NCI-H1694 treated with DMSO at 0.1 percent for 48 hours (cell line): ENCODE measurements at regions not wholly inside any gene's neighbourhood (a gene's known extent, or its start where the extent isn't known, plus 50 kb on each side); places are given as distances from the start of the nearest gene placed in this dataset.

Source experiments
- DNase-seq: peaks from one replicate; lab custom pipeline; 2025; lab: John Stamatoyannopoulos, UW

DNA sequence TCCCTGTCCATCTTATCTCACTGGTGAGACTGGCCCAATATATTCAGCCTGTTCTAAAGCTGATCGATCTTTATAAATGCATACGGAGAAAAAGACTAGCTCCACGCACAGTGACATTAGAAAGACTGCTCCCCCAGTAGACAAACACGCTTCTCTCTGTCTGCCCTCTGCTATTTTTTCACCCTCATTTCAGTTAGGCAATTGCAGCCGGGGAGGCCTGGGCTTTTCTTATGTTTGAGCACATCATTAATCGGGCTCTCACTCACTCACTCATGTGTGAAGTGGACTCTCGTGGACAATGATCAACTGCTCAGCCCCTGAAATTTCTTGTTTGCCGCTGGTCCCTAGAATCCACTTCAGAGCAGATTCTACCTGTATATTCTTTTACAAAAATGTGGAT, 824.7 kb upstream of the TENM3 start:
- DNase-seq: no peak

DNA sequence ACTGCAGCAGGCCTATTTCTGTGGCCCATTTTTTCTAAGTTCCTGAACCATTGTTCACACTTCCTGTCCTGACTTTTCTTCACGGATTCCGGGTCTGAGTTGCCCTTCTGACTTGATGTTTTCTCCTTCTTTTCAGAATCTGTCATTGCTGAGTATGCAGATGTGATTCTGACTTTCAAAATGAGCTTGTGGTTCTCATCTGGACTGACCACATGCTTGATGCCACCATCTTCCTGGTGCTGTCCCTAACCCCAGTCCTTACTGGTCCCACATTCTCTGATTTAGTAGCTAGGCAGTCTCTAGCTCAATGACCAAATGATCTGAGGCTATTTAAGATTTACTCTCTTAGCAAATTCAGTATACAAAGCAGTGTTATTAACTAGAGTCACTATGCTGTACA, 822.3 kb upstream of the TENM3 start:
- DNase-seq: no peak

DNA sequence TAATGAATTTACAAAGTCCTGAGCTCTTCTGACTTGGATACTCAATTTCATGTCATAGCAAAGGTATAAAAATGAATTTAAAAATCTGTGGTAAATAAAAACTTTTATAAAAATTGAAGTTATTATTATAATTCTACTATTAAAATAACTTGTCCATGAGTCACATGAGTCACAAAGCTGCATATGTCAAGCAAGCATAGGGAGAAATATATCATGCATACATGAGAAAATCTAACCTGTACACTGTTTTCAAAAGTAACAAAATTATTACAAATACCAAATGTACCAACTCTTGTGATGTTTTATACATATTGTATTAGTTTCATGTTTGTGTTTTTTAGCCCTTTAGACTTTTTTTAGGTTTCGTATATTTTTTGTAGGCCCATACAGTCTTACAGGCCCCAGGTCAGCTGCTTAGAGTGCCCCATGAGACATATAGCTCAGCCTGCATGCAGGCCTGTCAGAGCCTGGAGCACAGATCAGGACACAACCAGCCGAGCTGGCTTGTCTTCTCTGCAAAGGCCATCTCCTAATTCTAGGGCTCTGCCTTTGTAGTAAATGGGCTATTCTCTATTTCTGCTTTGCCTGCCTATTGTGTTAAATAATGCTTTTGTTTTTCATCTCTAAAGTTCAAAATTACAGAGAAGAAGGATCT, 818.7 kb upstream of the TENM3 start:
- no peak for DNase-seq

DNA sequence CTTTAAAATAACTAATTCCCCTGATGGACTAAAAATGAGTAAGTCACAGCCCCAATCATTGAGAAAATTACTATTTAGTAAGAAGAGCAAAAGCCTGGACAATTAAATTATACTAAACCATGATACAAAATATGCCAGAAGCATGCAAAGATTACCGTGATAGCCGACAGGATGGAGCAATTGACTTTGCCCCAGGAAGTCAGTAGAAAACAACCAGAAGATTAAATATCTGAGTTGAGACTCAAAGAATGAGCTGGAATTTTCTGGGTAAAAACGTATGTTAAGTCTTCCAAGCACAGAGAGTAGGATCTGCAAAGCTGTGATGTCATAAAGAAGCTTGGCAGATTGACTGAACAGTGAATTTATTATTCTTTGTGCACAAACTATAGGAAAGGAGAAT, 816.1 kb upstream of the TENM3 start:
- no peak for DNase-seq

DNA sequence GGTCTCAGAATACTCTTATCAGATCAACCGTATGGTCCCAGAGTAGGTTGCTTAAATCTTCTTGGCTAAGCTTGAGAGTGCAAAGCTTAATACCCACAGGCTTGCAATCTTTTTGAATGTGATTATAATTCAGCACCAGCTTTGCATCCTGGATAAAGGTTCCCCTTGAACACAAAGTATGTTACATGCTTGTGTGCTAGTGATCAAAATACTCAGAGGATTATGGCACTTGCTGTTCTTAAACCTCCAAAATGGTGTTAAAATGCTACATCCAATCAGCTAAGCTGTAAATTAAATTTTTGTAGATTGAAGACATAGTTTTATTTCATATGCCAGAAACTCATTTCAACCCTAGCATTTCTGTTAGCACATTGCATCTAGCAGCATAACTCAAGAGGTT, 812.2 kb upstream of the TENM3 start:
- no peak for DNase-seq

DNA sequence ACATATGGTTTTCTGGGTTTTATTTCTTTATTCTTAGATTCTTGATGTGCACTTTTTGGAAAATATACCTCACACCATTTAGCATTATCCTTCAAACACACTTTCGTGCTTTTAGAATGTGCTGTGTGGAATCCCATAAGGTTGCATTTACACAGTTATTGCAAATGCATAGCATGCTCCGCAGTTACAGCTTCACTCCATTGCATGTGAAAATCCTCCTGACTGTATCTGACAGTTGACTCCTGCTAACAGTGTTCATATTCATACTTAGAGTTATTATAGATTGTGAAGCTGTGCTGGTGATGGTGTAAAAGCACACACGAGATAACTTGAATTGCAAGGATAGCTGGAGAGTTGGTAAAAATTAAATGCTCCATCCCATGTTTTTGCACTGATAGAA, 811.5 kb upstream of the TENM3 start:
- no peak for DNase-seq

DNA sequence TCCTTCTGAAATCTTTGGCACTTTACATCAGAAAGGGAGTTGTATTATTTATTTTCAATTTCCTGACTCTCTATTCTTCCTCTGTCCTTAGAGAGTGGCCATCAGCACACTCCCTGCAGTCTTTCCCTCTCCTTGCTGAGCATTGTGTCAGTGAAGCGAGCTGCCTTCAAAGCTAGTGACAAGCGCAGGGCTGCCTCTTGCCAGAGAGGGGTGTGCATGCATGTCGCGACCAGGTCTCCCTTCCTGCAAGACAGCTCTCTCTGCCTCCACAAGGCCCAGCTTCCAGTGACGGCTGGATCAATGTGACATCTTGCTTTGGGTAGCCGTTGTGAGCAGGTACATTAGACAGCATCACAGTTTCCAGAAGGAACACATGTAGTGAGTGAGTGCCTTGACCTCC, 810.9 kb upstream of the TENM3 start:
- no peak for DNase-seq

DNA sequence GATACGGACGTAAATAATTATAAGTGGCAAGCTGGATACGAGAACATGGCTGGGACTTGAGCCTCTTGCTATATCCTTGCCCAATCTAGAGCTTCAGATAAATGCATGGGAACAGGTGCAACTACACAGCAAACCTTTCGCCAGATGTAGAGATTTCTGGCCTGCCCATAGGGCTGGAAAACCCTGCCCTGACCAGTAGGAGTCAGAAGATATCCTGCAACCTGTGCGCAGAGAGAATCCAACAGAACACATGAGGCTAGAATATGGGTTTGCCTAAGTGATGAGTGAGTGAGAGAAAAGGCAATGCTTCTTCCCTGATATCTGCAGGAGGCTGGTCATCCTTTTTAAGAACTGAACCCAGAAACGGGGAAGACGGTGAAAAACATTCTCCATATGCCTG, 805.3 kb upstream of the TENM3 start:
- no peak for DNase-seq

DNA sequence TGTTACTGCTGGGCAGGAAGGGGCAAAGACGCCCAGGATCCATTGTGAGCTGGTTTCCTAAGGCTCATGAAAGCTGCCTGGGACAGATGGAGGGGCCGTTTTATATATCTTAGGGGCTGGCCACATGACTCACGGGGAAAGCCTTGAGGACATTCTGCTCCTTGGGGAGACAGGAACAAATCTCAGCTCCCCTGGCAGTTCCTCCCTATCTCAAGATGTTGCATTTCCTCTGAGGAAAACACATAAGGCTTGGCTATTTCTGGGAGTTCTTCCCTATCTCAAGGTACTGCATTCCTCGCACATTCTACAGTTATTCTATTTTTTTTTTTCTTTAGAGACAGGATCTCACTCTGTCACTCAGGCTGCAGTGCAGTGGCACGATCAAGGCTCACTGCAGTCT, 804.6 kb upstream of the TENM3 start:
- DNase-seq: no peak

DNA sequence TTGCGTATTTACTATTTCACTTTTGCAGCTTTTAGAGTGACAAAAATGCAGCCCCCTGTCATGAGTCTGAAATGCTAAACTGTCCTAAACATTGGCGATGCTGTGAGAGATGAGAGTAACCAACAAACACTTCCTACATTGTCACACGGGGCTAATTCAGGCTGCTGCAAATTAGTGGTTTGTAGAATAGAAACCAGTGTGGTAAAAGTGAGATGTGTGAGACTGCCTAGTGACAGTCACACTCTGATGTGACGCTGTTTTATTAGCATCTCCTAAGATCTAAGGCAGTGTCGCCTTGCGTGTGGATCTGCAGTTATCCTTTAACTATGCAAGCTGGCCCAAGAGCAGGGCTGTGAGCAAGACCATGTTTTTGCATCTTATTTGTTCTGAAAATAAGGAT, 800.2 kb upstream of the TENM3 start:
- DNase-seq: no peak

DNA sequence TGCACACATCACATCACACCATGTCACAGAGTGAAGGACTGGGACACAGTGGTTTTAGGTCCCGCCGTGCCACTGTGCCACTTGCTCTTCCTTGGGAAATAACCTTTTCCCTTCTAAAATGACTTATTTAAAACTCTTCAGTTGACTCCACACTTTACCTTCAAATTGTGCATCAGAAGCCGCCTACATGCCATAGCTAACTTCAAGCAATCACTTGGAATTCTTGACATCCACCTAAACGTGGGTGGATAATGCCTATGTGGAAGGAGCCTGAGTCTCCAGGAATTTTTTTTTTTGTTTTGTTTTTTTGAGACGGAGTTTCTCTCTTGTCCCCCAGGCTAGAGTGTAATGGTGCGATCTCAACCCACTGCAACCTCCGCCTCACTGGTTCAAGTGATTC, 777.4 kb upstream of the TENM3 start:
- no peak for DNase-seq

DNA sequence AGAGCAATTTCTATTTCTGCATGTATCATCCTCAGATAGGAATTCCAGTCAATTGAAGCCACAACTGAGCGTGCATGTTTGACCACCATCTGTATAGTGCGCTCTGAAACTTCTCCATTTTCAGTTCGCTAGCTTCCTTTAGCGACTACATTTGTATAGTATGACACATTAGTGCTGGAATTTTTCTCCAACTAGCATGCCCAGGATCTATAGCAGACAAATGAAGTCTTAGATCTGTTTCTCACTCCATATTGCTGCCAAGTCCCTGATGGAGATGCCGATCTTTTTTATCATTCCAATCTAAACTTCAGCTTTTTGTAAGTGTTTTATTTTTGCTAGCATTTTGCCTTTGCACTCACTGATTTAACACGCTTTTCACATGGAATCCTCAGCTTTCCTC, 774.8 kb upstream of the TENM3 start:
- DNase-seq: no peak

DNA sequence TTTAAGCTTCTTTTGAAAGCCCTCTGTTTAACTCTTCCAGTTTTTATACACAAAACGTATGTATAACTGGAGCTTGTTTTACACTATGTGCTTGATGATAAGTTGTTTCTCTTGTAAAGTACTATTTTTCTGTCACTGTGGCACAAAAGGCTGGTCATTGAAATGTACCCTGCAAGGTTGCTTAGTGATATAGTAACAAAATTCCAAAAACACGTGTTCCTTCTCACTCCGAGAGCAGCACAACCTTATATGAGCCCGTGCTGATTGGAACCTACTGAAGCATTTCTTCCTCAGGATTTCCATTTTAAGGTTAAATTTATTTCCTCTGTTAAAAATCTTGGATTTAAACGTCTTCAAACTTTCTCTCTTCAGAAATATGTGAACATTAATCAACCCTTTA, 772.9 kb upstream of the TENM3 start:
- no peak for DNase-seq

DNA sequence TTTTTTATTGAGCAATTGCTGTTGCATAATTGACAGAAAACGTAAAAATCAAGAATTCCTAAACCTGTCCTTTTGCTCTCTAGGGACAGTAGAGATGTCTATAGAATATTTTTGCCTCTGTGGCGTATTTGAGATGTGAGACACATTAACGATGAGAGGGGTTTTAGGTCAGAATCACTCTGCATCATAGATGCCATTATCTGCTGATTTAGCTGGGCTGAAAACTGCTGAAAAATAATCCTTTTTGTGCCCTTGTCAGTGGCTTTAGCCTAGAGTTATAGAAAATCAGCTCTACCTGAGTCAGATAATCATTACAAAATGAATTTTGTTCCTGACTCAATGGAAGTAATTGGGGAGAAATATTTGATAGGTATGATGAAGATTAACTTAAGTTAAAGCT, 767.8 kb upstream of the TENM3 start:
- DNase-seq: no peak

DNA sequence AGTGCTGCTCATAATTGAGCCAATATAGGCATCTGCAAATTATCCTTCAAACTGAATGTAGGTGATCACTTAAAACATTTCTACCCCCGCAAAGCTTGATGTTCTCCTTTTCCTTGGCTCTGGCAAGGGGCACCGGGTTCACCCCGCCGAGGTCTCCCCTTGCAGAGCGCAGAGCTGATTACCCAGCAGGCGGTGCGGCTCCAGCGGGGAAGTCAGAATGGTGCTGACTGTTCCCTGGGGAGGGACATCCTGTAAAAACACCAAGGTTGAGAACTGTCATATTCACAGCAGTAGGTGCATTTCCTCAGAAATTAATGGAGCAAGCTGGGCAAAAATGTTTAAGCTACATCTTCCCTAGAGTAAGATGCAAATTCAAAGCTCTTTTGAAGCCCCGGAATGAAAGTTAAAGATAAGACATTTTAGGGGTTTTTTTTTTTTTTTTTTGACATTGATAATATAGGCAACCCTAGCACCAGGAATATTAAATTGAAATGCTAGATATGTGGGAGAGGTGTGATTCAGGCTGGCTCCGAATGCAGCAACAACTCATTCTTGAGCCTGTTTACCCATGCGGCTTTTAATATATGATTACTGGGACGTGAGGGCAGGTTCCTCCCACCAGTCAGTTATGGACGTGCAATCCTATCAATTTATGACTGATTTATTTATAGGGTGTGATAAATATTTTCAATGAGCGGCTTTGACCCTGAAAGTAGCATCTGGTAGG, 767.3 kb upstream of the TENM3 start:
- no peak for DNase-seq

DNA sequence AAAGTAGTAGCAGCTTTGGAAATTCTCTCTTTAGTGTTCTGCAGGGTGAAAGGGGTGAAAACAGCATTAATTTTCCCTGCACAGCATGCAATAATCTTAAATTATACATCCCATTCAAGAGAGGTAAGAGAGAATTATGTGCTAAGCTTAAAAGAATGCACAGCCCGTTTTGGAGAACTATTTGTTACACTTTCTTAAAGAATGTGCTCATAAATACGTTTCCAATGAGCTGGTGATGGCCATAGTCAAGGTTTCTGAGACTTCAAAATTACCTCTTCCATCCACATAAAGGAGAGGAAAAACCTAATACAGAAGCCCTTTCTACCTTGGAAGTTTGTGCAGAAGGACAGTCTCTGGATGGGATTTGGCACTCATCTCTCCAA, 766.7 kb upstream of the TENM3 start:
- no peak for DNase-seq

DNA sequence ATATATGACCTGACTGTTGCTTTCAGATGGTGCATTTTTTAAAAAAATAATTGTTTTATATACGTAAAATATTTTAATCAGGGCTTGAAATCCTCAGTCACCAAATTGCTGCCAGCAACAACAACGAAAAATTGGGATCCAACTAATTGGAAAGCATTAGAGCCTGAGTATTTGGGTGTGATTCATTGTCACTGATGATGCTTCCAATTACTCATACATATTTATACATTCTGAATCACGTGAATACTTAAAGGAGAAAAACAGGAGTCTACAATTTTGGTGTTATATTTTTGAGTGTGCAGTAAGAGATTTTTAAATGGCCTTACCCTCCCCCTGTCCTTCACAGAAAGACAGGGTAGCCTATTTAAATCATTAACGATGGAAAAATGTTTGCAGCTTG, 765.6 kb upstream of the TENM3 start:
- DNase-seq: no peak

DNA sequence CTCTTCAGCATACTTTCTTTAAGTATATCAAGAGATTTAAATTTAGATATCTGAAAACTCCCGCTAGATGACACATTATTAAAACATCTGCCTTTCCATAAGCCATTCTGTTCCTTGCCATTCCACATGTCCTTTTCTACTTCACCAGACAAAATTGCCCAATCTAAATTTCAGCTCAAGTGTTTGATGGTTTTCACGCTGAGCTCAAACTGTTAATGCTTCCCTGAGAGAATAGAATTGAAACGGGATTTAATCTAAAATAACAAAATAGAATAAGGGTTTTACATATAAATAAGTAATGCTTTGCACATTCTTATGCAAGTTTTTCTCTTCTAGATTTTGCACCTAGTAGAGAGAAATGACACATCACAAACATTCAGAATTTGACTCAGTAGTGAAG, 764.5 kb upstream of the TENM3 start:
- no peak for DNase-seq

DNA sequence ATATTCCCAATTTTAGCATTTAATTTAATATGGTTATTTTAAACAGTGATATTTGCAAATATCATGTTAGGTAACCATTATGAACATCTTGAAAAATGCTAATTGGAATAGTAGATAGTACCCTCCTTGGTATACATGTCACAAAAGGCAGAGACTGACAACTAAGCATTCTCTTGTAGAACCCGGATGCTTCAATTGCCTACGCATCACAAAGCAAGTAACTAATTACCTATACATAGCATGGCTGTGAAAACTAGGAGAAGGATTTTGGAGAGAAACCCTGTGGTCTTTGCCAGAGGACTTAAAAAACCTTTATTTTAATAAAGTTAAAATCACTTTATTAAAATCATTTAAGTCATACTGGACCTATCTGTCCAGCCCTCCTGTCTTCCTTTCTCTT, 764.1 kb upstream of the TENM3 start:
- DNase-seq: no peak

DNA sequence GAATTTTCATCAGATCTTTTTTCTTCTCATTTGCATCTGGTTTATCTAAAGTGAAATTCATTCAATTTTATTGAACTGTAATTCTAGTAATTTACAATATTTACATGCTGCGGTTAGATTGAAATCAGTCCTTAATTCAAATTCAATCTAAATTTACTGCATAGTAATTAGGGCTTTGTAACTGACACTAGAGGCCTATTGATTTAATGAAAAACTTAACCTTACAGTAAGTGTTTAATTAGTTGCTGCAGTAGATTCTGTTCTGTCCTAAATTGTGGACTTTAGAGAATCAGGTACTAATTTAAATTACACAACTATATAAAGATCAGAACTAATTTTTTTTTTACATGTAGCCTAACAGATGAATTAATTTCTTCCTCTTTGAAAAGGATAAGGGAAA, 758.8 kb upstream of the TENM3 start:
- DNase-seq: no peak

DNA sequence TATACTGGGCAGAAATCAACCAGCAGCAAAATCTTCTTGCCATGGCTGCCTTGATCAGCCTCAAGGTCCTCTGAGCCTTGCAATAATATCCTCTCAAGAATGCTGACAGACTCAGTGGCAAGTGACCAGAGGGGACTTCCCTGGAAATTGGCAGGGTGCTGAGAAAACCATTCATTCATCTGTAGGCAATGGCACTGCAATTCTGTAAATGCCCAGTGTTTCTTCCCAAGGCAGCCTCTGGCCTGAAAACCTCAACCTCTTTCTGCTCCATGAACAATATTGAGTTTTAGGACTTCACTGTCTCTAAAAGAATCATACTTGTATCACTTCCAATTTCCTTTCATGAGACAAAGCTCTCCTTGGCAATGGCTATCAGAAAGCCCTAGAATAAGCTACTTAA, 754.3 kb upstream of the TENM3 start:
- DNase-seq: no peak

DNA sequence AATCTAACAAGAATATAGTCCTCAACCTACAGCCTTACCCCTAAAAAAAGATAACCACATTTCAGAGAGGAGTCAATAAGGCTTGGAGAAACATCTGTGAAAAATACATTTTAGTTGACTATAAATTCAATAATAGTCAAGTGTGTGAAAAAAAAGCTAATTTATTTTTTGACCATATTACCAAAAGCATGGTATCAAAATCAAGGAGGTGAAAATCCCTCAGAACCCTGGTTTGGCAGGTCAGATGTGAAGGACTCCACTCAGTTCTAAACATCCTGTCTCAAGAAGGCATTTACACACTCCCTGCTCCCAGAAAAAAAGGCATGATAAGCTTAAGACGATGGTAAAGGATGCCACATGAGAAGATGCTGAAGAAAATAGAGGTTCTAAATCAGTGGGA, 745.1 kb upstream of the TENM3 start:
- DNase-seq: no peak

DNA sequence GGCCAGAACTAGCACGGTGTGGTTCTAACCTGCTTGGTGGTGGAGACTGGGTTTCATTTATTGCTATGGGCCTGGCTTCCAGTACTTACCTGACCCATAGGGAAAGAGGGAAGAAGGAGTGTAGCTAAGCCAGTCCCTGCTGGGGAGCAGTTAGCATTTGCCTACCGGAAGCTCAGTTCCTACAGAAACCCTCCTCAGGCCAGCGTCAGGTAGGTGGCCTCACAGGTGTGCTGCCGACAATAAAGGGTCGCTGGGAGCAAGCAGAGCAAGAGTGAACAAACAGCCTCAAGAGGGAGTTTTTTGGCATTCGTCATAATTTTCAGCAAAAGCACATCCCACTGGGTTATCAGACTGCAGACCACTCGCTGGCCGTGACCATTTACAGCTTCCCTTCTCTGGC, 740.6 kb upstream of the TENM3 start:
- DNase-seq: no peak

DNA sequence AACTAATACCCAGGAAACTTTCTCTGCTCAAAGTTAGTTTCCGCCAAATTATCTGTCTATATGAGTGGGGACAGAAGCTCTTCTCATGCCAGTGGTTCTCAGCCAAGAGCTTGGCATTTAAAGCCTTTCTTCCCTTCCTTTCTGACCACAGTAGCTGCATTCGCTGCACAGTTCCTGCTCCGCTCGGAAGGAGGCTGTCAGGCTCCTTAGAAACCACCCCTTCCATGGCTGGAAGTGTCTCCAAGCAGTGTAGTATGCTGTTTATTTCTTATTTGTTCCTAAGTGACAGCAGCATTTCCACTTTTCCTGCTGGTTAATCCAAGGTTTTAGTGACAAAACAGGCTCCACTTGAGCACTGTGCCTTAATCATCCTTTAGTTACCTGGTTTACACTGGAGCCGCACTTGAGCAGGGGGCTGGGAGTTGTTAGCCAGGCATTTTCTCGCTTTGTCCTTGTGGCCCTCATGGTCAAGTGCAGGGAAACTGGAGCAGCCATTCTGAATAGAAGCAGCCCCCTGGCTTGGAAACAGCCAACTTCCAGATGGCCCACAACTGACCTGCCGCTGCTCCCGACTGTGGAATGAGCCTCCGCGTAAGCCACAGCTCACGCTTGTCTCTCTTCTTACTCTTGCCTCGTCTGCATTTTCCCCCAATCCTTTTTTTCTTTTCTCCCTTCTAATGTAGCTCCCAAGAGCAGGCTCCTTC, 739.4 kb upstream of the TENM3 start:
- no peak for DNase-seq
